ENCODE measurements at regions not wholly inside any gene's neighbourhood (a gene's known extent, or its start where the extent isn't known, plus 50 kb on each side); places are given as distances from the start of the nearest gene placed in this dataset.
A peak's percentile ranks its signal among the peaks of the same experiment; 100 is the strongest.

DNA sequence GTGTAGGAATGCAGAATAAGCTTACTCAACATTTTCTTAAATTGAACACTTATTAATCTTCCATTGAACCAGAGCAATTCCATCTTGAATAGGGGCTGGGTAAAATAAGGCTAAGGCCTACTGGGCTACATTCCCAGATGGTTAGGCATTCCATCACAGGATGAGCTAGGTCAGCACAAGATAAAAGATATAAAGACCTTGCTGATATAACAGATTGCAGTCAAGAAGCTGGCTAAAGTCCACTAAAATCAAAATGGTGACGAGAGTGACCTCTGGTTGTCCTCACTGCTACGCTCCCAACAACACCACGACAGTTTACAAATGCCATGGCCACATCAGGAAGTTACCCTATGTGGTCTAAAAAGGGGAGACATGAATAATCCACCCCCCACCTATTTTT, 156.1 kb downstream of the NXNL2 start:
- DNase-seq (ENCODE audit: insufficient read length, low spot score) (no peak), FAIRE-seq (no peak)

- DNase-seq (ENCODE audit: insufficient read length, low spot score) (no peak), FAIRE-seq (no peak)
Measured at GRCh38 chr9:88691811-88692210, 156.8 kb downstream of the NXNL2 start.

DNA sequence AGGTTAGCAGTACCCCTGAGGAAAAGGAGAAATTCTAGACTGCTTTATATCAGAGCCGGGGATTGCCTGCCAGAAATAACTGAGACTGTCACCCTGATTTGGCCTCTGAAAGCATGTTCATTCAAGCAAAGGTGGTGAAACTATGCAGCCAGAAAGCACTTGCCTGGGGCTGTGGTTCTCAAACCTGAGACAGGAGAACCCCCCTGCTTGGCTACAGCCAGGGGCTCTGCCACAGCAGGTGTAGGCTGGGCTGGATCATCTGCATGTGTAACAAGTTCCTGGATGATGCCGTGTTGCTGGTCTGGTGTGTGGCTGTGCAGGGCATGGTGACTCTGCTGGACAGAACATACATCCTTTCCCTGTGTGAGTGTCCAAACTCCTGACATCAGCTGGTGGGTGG, 157.8 kb downstream of the NXNL2 start:
- no peak for FAIRE-seq
- DNase-seq (ENCODE audit: insufficient read length, low spot score) = no peak

DNA sequence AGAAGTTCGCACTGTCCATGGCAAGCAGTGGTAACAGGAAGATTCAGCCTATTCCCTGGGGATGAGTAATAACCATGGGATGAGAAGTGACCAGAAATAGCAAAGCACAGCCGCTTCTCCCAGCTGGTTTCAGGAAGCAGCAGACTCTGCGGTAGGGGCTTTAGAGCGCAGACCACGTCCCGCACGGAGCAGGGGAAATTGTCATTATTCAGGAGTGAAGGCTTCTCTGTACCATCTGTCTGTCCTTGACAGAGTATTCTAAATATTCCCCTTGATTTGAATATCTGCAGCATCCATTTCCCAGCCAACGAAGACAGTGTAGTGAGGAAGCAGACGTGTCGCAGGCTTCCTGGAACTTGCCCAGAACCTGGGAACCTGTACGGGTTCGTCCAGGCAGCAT, 159.6 kb downstream of the NXNL2 start:
- FAIRE-seq (no peak), DNase-seq (ENCODE audit: insufficient read length, low spot score) (no peak)

GRCh38 chr9:88696501-88696900, 161.5 kb downstream of the NXNL2 start:
- DNase-seq (ENCODE audit: insufficient read length, low spot score) (no peak), FAIRE-seq (no peak)

DNA sequence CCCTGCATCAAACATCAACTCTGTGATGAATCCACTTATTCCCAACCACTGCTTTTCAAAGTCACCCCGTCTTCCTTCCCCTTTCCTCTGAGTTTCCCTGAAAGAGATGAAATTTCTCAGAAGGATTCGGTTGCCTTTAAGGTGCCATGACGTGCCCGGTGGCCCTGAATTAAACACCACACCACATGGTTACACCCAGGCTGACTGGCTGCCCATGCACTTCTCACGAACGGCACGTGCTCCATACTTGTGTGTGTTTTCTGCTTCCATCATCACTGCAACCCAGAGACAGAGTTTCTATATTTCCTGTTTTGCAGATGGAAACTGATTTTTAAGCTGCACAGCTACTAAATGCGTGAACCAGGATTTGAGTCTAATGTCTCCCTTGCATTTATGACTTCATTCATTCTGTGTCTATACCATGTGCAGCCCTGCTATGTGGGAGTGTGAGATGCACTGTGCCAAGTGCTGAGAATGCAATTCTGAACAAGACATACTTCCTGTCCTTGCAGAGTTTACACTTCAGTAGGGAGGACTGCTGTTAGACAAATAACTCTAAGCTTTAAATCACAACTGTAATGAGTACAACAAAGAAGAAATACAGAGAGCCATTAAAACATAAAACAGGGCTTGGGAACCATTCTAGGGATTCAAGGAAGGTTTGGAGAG, 162.9 kb downstream of the NXNL2 start:
- DNase-seq (ENCODE audit: insufficient read length, low spot score) = no peak
- no peak for FAIRE-seq

- no peak for DNase-seq (ENCODE audit: insufficient read length, low spot score)
- no peak for FAIRE-seq
Measured at GRCh38 chr9:88702985-88703384, 168.0 kb downstream of the NXNL2 start.

DNA sequence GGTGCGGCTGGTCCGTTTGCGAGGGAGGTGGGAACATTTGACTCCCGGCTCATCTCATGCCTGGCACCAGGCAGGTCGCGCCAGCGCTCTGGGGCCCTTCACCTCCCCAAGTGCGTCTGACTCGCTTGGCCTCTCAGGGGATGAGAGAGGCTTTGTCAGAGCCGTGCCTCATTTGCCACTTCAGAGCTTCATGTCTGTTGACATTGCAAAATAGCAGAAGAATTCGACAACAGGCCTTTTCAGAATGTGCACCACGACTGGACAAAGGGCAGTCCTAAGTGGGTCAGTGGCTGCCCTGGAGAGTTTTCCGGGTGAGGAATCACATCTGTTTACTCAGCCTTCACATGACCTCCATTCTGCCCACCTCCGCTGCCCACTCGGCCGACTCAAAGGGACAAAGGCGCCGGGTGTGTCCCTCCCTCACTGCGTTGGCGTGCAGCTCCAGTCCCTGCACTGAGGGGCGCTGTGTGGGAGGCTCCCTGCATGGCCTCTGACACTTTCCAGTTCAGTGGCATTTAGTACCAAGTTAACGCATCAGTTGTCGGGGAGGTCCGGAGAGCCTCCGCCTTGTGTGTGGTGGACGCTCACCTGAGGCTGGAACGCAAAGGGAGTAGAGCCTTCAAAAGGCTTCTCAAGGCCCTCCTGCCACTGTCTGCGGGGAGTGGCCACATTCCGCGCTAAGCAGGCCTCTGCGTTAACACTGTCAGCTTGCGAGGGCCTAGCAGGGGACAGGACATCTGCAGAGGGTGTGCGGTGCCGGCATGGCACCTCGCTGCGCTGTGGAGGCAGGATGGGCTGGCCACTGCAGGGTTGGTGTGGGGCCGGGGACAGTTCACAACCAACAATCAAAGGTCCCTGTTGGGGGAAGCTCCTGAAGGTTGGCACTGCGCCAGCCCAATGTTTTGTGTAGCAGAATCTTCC, 171.5 kb downstream of the NXNL2 start:
- DNase-seq (ENCODE audit: insufficient read length, low spot score) = no peak
- no peak for FAIRE-seq

- FAIRE-seq (no peak), DNase-seq (ENCODE audit: insufficient read length, low spot score) (no peak)
Measured at GRCh38 chr9:88710449-88710848, 175.5 kb downstream of the NXNL2 start.

DNA sequence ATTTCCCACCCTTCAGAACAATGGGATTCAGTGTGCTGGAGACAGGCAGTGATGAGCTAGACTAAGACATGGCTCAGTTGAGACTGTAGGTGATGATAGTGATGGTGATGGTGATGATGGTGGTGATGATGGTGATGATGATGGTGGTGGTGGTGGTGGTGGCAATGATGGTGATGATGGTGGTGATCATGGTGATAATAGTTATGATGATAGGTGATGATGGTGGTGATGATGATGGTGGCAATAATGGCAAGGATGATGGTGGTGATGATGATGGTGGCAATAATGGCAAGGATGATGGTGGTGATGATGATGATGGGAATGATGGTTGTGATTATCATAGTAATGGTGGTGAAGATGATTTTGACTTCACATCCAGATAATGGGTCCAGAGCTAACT, 176.7 kb downstream of the NXNL2 start:
- DNase-seq (ENCODE audit: insufficient read length, low spot score) = no peak
- peak; percentile 69 for FAIRE-seq

DNA sequence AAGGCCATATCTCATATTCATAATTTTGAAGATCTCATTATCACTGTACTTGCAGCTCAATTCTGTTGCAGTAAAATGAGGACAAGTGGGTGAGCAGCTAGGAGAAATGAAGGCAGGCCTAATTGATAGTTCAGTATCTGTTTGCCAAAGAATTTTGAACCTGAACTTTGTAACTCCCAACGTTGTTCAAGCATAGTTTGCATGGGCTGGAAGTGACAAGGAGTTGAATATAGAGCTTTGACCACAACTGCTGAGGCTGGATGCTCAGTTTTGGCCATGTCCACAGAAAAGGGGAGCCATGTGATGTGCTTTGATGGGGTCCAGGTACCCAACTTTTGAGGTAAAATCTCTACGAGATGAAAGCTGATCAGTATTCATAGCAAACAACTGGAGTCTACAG, 177.5 kb downstream of the NXNL2 start:
- FAIRE-seq = no peak
- no peak for DNase-seq (ENCODE audit: insufficient read length, low spot score)

- FAIRE-seq = no peak
- DNase-seq (ENCODE audit: insufficient read length, low spot score) = no peak
Measured at GRCh38 chr9:88713010-88713409, 178.0 kb downstream of the NXNL2 start.

DNA sequence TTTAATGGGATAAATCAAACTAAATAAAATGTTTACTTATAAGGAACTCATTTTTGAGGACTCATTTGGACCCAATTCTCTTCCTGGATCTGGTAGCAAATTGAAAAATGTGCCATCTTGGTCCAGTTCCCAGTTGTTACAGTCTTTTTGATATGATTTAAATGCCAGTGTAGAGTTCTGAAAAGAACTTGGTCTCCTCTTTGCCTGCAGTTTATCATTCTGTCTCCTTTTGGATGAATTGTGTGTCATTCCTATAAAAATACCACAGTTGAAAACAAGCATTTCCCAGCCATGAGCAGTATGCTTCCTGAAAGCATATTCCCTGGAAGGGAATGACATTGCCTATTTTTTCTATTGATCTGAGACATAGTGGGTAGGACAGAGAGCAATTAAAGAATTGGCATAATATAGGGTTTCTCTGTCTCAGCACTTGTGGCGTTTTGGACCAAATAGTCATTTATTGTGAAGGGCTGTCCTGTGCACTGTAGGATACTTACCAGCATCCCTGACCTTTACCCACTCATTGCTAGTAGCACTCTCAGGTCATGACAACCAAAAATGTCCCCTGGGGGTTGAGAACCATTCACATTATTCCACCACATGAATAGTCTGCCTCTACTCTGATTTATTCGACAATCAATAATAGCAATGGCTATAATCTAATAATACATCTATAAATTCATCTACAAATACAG, 181.8 kb downstream of the NXNL2 start:
- no peak for FAIRE-seq
- DNase-seq (ENCODE audit: insufficient read length, low spot score) = no peak

GRCh38 chr9:88721025-88721424, 186.0 kb downstream of the NXNL2 start:
- DNase-seq (ENCODE audit: insufficient read length, low spot score) (no peak), FAIRE-seq (no peak)

DNA sequence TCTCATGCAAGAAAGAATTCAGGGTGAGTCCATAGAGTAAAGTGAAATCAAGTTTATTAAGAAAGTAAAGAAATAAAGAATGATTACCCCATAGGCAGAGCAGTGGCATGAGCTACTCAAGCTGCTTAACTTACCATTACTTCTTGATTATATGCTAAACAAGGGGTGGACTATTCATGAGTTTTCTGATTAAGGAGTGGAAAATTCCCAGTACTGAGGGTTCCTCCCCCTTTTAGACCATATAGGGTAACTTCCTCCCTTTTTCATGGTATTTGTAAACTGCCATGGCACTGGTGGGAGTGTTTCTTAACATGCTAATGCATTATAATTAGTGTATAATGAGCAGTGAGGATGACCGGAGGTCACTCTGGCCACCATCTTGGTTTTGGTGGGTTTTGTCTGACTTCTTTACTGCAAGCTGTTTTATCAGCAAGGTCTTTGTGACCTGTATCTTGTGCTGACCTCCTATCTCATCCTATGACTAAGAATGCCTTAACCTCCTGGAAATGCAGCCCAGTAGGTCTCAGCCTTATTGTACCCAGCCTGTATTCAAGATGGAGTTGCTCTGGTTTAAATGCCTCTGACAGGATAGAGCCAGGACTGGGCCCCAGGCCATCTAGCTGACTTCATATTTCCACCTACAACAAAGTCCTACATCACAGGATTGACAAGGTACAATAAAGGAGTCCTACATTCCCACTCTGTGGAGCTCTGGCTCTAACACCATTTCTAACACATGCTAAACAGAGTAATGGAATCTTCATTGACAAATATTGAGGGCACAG, 186.7 kb downstream of the NXNL2 start:
- FAIRE-seq = no peak
- DNase-seq (ENCODE audit: insufficient read length, low spot score) = no peak

DNA sequence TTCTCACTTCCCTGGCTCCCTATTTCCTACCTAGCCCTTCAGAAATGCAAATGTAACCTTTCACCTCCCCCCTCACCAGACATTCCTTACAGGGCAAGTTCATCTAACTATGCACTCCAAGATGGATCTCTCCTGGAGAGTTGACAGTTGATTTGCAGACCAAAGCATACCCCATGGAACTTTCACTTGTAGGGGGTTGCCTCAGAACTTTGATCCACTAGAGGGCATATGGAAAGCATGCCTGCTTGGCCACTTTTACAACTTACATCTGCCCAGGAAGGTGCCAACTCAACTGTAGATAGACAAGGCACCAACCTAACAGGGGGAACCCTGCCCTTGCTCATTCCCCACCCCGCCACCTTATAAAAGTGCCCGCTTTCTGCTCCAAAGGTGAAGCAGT, 187.8 kb downstream of the NXNL2 start:
- DNase-seq (ENCODE audit: insufficient read length, low spot score) = peak; percentile 19

GRCh38 chr9:88723751-88724150, 188.8 kb downstream of the NXNL2 start:
- FAIRE-seq (no peak), DNase-seq (ENCODE audit: insufficient read length, low spot score) (no peak)

More for the DNA sequence above, 187.8 kb downstream of the NXNL2 start:
- FAIRE-seq = no peak

DNA sequence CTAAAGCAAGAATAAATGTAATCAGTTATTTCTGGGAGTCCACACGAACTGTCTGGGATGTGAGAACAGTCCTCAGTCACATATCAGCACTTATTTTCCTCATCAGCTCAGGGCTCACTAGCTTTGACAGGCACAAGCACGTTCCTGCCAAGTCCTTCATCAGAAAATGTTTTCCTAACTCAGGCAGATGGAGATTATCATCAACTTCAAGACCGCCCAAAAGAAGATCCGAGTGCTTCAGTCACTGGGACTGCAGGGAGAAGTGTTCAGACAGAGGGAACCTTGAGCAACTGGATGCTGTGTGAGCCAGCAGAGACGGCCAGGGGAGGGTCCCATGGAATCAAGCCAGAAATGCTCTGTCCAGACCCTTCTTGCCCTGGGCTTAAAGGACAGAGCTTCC, 189.4 kb downstream of the NXNL2 start:
- DNase-seq (ENCODE audit: insufficient read length, low spot score) = no peak
- no peak for FAIRE-seq

DNA sequence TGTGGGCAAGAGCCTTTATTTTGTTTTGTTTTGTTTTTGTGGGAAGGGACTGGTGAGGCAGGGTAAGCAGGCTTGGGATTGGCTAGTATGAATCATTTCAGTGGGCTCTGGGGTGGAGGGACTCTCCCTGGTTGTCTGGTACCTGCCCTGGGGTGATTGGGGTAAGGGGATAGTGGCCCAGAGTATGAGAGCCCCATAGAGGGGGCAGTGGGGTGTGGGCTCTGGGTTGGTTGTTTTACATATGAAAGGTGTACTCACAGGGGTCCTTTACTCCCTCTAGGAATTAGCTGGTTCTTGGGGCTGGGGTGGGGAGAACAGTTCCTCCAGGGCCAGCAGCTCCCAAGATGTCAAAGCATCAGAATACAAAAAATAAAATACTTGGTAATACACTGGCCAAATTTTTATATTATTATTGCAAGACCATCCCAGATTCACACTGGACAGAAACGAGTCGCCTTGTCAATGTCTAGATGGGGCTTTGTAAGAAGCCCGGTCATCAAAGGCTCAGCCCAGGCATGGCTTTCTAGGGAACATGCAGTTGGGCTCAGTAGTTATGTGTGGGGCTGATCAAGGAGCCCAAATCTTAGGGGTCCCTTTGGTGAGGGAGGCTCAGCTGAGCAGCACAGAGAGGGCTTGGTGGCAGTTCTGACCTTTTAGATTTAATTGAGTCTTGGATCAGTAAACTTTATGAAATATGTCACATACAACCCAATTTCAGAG, 190.5 kb downstream of the NXNL2 start:
- FAIRE-seq = no peak
- DNase-seq (ENCODE audit: insufficient read length, low spot score) = no peak

- FAIRE-seq (no peak), DNase-seq (ENCODE audit: insufficient read length, low spot score) (no peak)
Measured at GRCh38 chr9:88726803-88727202, 191.8 kb downstream of the NXNL2 start.
